HEK293 (cell line): ENCODE measurements at regions not wholly inside any gene's neighbourhood (a gene's known extent, or its start where the extent isn't known, plus 50 kb on each side); places are given as distances from the start of the nearest gene placed in this dataset.

Experiments used
- CTCF ChIA-PET: fragments of 350-600 bp; formaldehyde crosslinking; extraction: SDS; loops from one replicate; lab custom pipeline; 2021; ENCODE audit warnings: antibody characterized with exemption; lab: Yijun Ruan, JAX
- POLR2A ChIA-PET: fragments of 300-600 bp; formaldehyde crosslinking; extraction: SDS; loops from one replicate; lab custom pipeline; 2020; ENCODE audit warnings: antibody characterized with exemption, inconsistent platforms; lab: Yijun Ruan, JAX
- H3K27ac ChIP-seq: fragments of 200-500 bp; sonication (Bioruptor generic); 2 replicates; pipeline ENCODE4 v1.5.1; 2014; ENCODE audit warnings: low read depth, low read length, control low read depth, inconsistent platforms; ENCODE audit errors: extremely low read depth
- H3K36me3 ChIP-seq, 2 experiments: fragments of 200-500 bp in 1 of 2; sonication (Bioruptor generic) in 1 of 2; 1 replicate in 1 of 2; 2 replicates in 1 of 2; pipeline ENCODE4 v1.5.1; 2014 to 2017; ENCODE audit warnings: inconsistent platforms in 2 of 2, low read length in 2 of 2; ENCODE audit not compliant: control insufficient read depth in 2 of 2, insufficient read depth in 1 of 2
- H3K4me1 ChIP-seq: fragments of 200-500 bp; sonication (Bioruptor generic); 2 replicates; pipeline ENCODE4 v1.5.1; 2014; ENCODE audit warnings: mild to moderate bottlenecking, low read length, inconsistent platforms; ENCODE audit not compliant: control insufficient read depth, insufficient read depth
- H3K4me3 ChIP-seq: 2 replicates; pipeline ENCODE4 v1.5.1; 2011; ENCODE audit warnings: low read depth, mild to moderate bottlenecking, control low read depth, low read length, moderate library complexity
- H3K9me3 ChIP-seq: fragments of 200-500 bp; sonication (Bioruptor generic); 2 replicates; pipeline ENCODE4 v1.5.1; 2014; ENCODE audit warnings: low read depth, low read length, inconsistent platforms; ENCODE audit not compliant: control insufficient read depth, insufficient read depth
- BCL11A ChIP-seq: fragments of 450-650 bp; formaldehyde crosslinking; IDR thresholded peaks from 2 replicates; pipeline ENCODE4 v1.5.1; 2016; ENCODE audit warnings: low read depth, missing biosample characterization, missing genetic modification characterization
- GFI1B ChIP-seq: fragments of 450-650 bp; formaldehyde crosslinking; IDR thresholded peaks from 2 replicates; pipeline ENCODE4 v1.5.1; 2016; ENCODE audit warnings: missing biosample characterization, missing genetic modification characterization
- GLIS2 ChIP-seq: fragments of 450-650 bp; formaldehyde crosslinking; IDR thresholded peaks from 2 replicates; pipeline ENCODE4 v1.5.1; 2016; ENCODE audit warnings: missing biosample characterization, missing genetic modification characterization
- KLF10 ChIP-seq: fragments of 450-650 bp; IDR thresholded peaks from 2 replicates; pipeline ENCODE4 v1.5.1; 2018; ENCODE audit warnings: missing biosample characterization, mild to moderate bottlenecking, missing genetic modification characterization
- KLF9 ChIP-seq: fragments of 450-650 bp; formaldehyde crosslinking; IDR thresholded peaks from 2 replicates; pipeline ENCODE4 v1.5.1; 2016; ENCODE audit warnings: missing biosample characterization, missing genetic modification characterization, low read depth
- SP2 ChIP-seq: fragments of 450-650 bp; formaldehyde crosslinking; IDR thresholded peaks from 2 replicates; pipeline ENCODE4 v1.5.1; 2016; ENCODE audit warnings: missing biosample characterization, missing genetic modification characterization
- ZNF10 ChIP-seq: fragments of 450-650 bp; formaldehyde crosslinking; IDR thresholded peaks from 2 replicates; pipeline ENCODE4 v1.5.1; 2017; ENCODE audit warnings: missing biosample characterization, missing genetic modification characterization
- ZNF138 ChIP-seq: fragments of 450-650 bp; formaldehyde crosslinking; IDR thresholded peaks from 2 replicates; pipeline ENCODE4 v1.5.1; 2016; ENCODE audit warnings: missing biosample characterization, missing genetic modification characterization, borderline replicate concordance
- ZNF146 ChIP-seq: fragments of 450-650 bp; formaldehyde crosslinking; IDR thresholded peaks from 2 replicates; pipeline ENCODE4 v1.5.1; 2016; ENCODE audit warnings: missing biosample characterization, missing genetic modification characterization
- ZNF248 ChIP-seq: fragments of 450-650 bp; formaldehyde crosslinking; IDR thresholded peaks from 2 replicates; pipeline ENCODE4 v1.5.1; 2017; ENCODE audit warnings: missing biosample characterization, missing genetic modification characterization
- ZNF324 ChIP-seq: fragments of 450-650 bp; formaldehyde crosslinking; IDR thresholded peaks from 2 replicates; pipeline ENCODE4 v1.5.1; 2016; ENCODE audit warnings: missing biosample characterization, missing genetic modification characterization
- ZNF423 ChIP-seq: fragments of 450-650 bp; formaldehyde crosslinking; IDR thresholded peaks from 2 replicates; pipeline ENCODE4 v1.5.1; 2016; ENCODE audit warnings: missing biosample characterization, missing genetic modification characterization
- ZNF501 ChIP-seq: fragments of 450-650 bp; formaldehyde crosslinking; IDR thresholded peaks from 2 replicates; pipeline ENCODE4 v1.5.1; 2016; ENCODE audit warnings: missing biosample characterization, missing genetic modification characterization
- ZNF585B ChIP-seq: fragments of 450-650 bp; formaldehyde crosslinking; IDR thresholded peaks from 2 replicates; pipeline ENCODE4 v1.5.1; 2016; ENCODE audit warnings: missing biosample characterization, missing genetic modification characterization
- ZNF658 ChIP-seq: fragments of 450-650 bp; formaldehyde crosslinking; IDR thresholded peaks from 2 replicates; pipeline ENCODE4; 2016; ENCODE audit warnings: missing biosample characterization, missing genetic modification characterization
- ZNF677 ChIP-seq: fragments of 450-650 bp; IDR thresholded peaks from 2 replicates; pipeline ENCODE4 v1.5.0; 2018; ENCODE audit warnings: missing biosample characterization, mild to moderate bottlenecking, missing genetic modification characterization, moderate library complexity
- ZNF747 ChIP-seq: fragments of 450-650 bp; formaldehyde crosslinking; IDR thresholded peaks from 2 replicates; pipeline ENCODE4 v1.5.1; 2016; ENCODE audit warnings: missing biosample characterization, missing genetic modification characterization
- ZNF76 ChIP-seq: fragments of 450-650 bp; formaldehyde crosslinking; IDR thresholded peaks from 2 replicates; pipeline ENCODE4; 2016; ENCODE audit warnings: low read depth, missing biosample characterization, missing genetic modification characterization, borderline replicate concordance
- TF ChIP-seq, protein P1 (sequence below): fragments of 450-650 bp; formaldehyde crosslinking; IDR thresholded peaks from 2 replicates; pipeline ENCODE4 v1.5.1; 2016; ENCODE audit warnings: missing biosample characterization, missing genetic modification characterization
- TF ChIP-seq, protein P2 (sequence below): fragments of 450-650 bp; formaldehyde crosslinking; IDR thresholded peaks from 2 replicates; pipeline ENCODE4 v1.5.1; 2016; ENCODE audit warnings: missing biosample characterization, missing genetic modification characterization
- TF ChIP-seq, protein P3 (sequence below): fragments of 450-650 bp; formaldehyde crosslinking; IDR thresholded peaks from 2 replicates; pipeline ENCODE4 v1.5.1; 2017; ENCODE audit warnings: missing biosample characterization, missing genetic modification characterization
- TF ChIP-seq, protein P4 (sequence below): fragments of 450-650 bp; formaldehyde crosslinking; IDR thresholded peaks from 2 replicates; pipeline ENCODE4 v1.5.1; 2016; ENCODE audit warnings: missing biosample characterization, missing genetic modification characterization

GRCh38 chr16:86069736-86070298 lies 170.9 kb downstream of the IRF8 start:
- Histone ChIP-seq H3K9me3 (no peaks in the 10 kb centered on the region), H3K4me1 (no peaks in the 10 kb centered on the region), H3K4me3 (no peak overlapping the region), H3K27ac (no peak overlapping the region), H3K36me3 (no peaks in the 10 kb centered on the region)
- ChIA-PET POLR2A (no interaction called here), CTCF (interaction anchor here (4.6 kb wide), 1 partner anchor 449 kb away, joined by 64 read pairs; no protein-coding TSS in a partner anchor)
- TF ChIP-seq BCL11A (tag by site-specific recombination) = no peak
- TF ChIP-seq KLF10 (tag by site-specific recombination) = no peak
- no peak for TF ChIP-seq ZNF585B
- TF ChIP-seq, protein P1, sequence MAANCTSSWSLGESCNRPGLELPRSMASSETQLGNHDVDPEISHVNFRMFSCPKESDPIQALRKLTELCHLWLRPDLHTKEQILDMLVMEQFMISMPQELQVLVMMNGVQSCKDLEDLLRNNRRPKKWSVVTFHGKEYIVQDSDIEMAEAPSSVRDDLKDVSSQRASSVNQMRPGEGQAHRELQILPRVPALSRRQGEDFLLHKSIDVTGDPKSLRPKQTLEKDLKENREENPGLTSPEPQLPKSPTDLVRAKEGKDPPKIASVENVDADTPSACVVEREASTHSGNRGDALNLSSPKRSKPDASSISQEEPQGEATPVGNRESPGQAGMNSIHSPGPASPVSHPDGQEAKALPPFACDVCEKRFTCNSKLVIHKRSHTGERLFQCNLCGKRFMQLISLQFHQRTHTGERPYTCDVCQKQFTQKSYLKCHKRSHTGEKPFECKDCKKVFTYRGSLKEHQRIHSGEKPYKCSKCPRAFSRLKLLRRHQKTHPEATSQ (tag by site-specific recombination) = no peak
- TF ChIP-seq, protein P2, sequence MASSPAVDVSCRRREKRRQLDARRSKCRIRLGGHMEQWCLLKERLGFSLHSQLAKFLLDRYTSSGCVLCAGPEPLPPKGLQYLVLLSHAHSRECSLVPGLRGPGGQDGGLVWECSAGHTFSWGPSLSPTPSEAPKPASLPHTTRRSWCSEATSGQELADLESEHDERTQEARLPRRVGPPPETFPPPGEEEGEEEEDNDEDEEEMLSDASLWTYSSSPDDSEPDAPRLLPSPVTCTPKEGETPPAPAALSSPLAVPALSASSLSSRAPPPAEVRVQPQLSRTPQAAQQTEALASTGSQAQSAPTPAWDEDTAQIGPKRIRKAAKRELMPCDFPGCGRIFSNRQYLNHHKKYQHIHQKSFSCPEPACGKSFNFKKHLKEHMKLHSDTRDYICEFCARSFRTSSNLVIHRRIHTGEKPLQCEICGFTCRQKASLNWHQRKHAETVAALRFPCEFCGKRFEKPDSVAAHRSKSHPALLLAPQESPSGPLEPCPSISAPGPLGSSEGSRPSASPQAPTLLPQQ = no peak
- no peak for TF ChIP-seq ZNF248 (tag by site-specific recombination)
- no peak for TF ChIP-seq ZNF76 (tag by site-specific recombination)
- no peak for TF ChIP-seq ZNF146 (tag by site-specific recombination)
- no peak for TF ChIP-seq ZNF10
- TF ChIP-seq ZNF423 (tag by site-specific recombination) = no peak
- TF ChIP-seq GFI1B = no peak

- no peak for TF ChIP-seq ZNF677 (tag by site-specific recombination)
- TF ChIP-seq ZNF658 (tag by site-specific recombination) = no peak
- no peak for TF ChIP-seq ZNF324
- TF ChIP-seq ZNF747 (tag by site-specific recombination) = no peak
- no peak for TF ChIP-seq ZNF248 (tag by site-specific recombination)
- no peak for TF ChIP-seq ZNF138 (tag by site-specific recombination)
- TF ChIP-seq, protein P3, sequence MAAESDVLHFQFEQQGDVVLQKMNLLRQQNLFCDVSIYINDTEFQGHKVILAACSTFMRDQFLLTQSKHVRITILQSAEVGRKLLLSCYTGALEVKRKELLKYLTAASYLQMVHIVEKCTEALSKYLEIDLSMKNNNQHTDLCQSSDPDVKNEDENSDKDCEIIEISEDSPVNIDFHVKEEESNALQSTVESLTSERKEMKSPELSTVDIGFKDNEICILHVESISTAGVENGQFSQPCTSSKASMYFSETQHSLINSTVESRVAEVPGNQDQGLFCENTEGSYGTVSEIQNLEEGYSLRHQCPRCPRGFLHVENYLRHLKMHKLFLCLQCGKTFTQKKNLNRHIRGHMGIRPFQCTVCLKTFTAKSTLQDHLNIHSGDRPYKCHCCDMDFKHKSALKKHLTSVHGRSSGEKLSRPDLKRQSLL (tag by site-specific recombination) = no peak
- TF ChIP-seq ZNF501 = no peak
- no peak for TF ChIP-seq SP2
- TF ChIP-seq GLIS2 = no peak
- TF ChIP-seq, protein P4, sequence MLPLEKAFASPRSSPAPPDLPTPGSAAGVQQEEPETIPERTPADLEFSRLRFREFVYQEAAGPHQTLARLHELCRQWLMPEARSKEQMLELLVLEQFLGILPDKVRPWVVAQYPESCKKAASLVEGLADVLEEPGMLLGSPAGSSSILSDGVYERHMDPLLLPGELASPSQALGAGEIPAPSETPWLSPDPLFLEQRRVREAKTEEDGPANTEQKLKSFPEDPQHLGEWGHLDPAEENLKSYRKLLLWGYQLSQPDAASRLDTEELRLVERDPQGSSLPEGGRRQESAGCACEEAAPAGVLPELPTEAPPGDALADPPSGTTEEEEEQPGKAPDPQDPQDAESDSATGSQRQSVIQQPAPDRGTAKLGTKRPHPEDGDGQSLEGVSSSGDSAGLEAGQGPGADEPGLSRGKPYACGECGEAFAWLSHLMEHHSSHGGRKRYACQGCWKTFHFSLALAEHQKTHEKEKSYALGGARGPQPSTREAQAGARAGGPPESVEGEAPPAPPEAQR (tag by site-specific recombination) = no peak
- no peak for TF ChIP-seq KLF9
- no peak overlapping the region for H3K4me3 ChIP-seq
- CTCF ChIA-PET = interaction anchor here (0.5 to 4.6 kb wide), 4 partner anchors 24 to 457 kb away, joined by 3 to 64 read pairs (median 3); no protein-coding TSS in a partner anchor
- H3K4me1 ChIP-seq = no peaks in the 10 kb centered on the region
- POLR2A ChIA-PET = no interaction called here
- H3K27ac ChIP-seq = no peak overlapping the region
- no peaks in the 10 kb centered on the region for H3K9me3 ChIP-seq
- no peaks in the 10 kb centered on the region for H3K36me3 ChIP-seq
Measured at GRCh38 chr16:86070484-86070883, 171.5 kb downstream of the IRF8 start.
